Neuron (in vitro differentiated cells): ENCODE measurements at regions not wholly inside any gene's neighbourhood (a gene's known extent, or its start where the extent isn't known, plus 50 kb on each side); places are given as distances from the start of the nearest gene placed in this dataset.
"Not testable (repeated sequence)": the region's sequence is repeated elsewhere in the genome, so short reads cannot be mapped to it uniquely, and the experiment has no call there.

Experiments
- H2AFZ ChIP-seq: one replicate; pipeline ENCODE4 v1.6.1; 2013; ENCODE audit warnings: low read depth, mild to moderate bottlenecking, inconsistent platforms, low read length, moderate library complexity
- H3K27me3 ChIP-seq: one replicate; pipeline ENCODE4 v1.6.1; 2013; ENCODE audit warnings: low read length; ENCODE audit not compliant: insufficient read depth
- H3K36me3 ChIP-seq: one replicate; pipeline ENCODE4 v1.6.1; 2013; ENCODE audit warnings: low read length; ENCODE audit not compliant: insufficient read depth
- H3K4me1 ChIP-seq: one replicate; pipeline ENCODE4 v1.6.1; 2013; ENCODE audit warnings: low read length; ENCODE audit not compliant: insufficient read depth
- H3K4me3 ChIP-seq: 2 replicates; pipeline ENCODE4 v1.5.1; 2013; ENCODE audit warnings: mild to moderate bottlenecking, low read length, moderate library complexity
- H3K9me3 ChIP-seq: one replicate; pipeline ENCODE4 v1.6.1; 2013; ENCODE audit warnings: low read length

DNA sequence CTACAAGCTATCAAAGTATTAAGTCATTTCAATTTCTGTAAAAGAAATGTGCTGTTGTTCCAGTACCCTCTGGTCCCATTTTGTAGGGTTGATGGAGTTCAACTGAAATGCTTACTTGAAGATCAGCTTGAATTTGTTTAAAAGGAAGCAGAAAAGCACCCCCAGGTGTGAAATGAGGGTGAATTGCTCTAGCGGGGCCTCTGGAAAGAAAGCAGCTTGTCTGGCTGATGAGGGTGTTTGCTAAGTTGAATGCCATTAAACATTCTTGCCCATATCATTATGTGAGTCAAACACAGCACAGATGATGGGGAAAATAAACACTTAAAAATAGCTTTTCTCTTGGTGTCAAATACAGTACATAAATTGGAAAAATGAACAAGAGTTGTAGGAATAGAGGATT is 280.3 kb downstream of the RAB38 start:
- no peaks in the 10 kb centered on the region for H3K9me3 ChIP-seq
- H2AFZ ChIP-seq = no peak overlapping the region
- H3K4me1 ChIP-seq = no peaks in the 10 kb centered on the region
- H3K4me3 ChIP-seq = no peak overlapping the region
- H3K36me3 ChIP-seq = no peaks in the 10 kb centered on the region
- no peaks in the 10 kb centered on the region for H3K27me3 ChIP-seq

- H3K36me3 ChIP-seq = no peaks in the 10 kb centered on the region
- H3K9me3 ChIP-seq = no peaks in the 10 kb centered on the region
- no peak overlapping the region for H3K4me3 ChIP-seq
These were observed 283.0 kb downstream of the RAB38 start for GRCh38 chr11:87892291-87892690.

GRCh38 chr11:87889126-87889525 is 286.1 kb downstream of the RAB38 start:
- Histone ChIP-seq H3K27me3 (no peaks in the 10 kb centered on the region), H3K36me3 (no peaks in the 10 kb centered on the region), H3K4me3 (no peak overlapping the region), H2AFZ (no peak overlapping the region), H3K4me1 (no peaks in the 10 kb centered on the region), H3K9me3 (no peaks in the 10 kb centered on the region)

More at GRCh38 chr11:87892291-87892690, 283.0 kb downstream of the RAB38 start:
- Histone ChIP-seq H3K27me3 (no peaks in the 10 kb centered on the region), H2AFZ (no peak overlapping the region), H3K4me1 (no peaks in the 10 kb centered on the region)

- H2AFZ ChIP-seq, H3K4me3 ChIP-seq, H3K36me3 ChIP-seq, H3K4me1 ChIP-seq, H3K27me3 ChIP-seq, H3K9me3 ChIP-seq: not testable (repeated sequence)
These were observed 290.2 kb downstream of the RAB38 start for GRCh38 chr11:87885084-87885483.

DNA sequence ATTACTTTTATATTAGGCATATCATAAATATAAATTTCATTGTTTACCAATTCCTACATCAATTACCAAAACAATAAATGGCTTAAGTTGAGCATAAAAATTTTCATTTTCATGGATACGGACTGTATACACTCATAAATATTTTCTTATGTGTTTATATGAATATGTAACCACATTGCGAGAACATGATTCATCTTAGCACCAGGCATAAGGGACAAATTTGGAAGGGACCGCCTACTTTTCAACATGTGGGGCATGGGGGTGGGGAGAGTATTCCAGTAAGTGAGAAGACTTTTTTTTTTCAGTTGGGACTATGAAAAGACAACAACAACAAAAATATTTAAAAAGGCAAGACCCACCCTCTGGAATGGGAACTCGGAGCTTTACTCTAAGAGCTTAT is 296.1 kb downstream of the RAB38 start:
- Histone ChIP-seq H2AFZ (no peak overlapping the region), H3K36me3 (no peaks in the 10 kb centered on the region), H3K9me3 (no peaks in the 10 kb centered on the region), H3K27me3 (no peaks in the 10 kb centered on the region), H3K4me3 (no peak overlapping the region), H3K4me1 (no peaks in the 10 kb centered on the region)

- Histone ChIP-seq H2AFZ (no peak overlapping the region), H3K27me3 (no peaks in the 10 kb centered on the region), H3K36me3 (no peaks in the 10 kb centered on the region), H3K4me3 (no peak overlapping the region), H3K9me3 (no peaks in the 10 kb centered on the region), H3K4me1 (no peaks in the 10 kb centered on the region)
These were observed 296.8 kb downstream of the RAB38 start for GRCh38 chr11:87878373-87878825.

DNA sequence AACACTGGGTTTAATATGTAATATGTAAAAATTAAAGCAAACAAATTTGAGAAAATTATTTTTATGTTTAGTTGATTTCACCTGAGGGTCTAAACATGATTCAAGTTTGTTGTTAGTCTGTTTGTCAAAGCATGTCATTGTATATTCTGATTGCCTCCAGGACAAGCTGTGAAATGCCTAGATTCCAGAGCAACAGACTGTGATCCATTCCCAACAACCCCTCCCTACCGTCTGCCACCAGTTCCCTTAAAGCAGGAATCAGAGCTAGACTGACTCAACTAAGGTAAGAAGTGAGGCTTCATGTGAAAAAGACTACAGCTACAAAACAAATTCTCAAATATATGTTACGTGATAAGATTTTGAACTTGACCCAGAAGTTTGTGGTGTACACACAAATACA is 304.2 kb downstream of the RAB38 start:
- Histone ChIP-seq H3K27me3 (no peaks in the 10 kb centered on the region), H3K4me1 (no peaks in the 10 kb centered on the region), H3K9me3 (no peaks in the 10 kb centered on the region), H3K36me3 (no peaks in the 10 kb centered on the region), H2AFZ (no peak overlapping the region), H3K4me3 (no peak overlapping the region)

DNA sequence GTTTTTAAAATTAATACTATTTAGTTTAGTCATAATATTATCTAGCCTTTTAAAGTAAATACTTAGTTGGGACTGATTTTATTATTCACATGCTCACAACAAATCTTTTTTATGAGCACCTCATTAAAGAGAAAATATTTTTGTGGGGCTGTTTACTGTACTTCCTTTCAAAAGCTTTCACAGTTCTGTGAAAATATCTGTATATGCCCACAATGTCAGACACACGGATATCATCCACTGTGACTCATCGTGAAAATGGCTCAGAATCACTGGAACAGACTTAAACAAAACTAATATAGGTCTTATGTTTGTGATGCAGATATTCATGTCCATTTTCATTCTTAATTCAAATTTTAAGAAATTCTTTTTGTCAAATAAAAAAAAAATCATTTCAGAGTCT is 305.2 kb downstream of the RAB38 start:
- H3K27me3 ChIP-seq = no peaks in the 10 kb centered on the region

GRCh38 chr11:87866951-87867350 is 308.3 kb downstream of the RAB38 start:
- no peak overlapping the region for H3K4me3 ChIP-seq
- H3K36me3 ChIP-seq = no peaks in the 10 kb centered on the region
- no peaks in the 10 kb centered on the region for H3K4me1 ChIP-seq
- H3K27me3 ChIP-seq = no peaks in the 10 kb centered on the region
- H3K9me3 ChIP-seq = no peaks in the 10 kb centered on the region
- H2AFZ ChIP-seq = no peak overlapping the region

More for the DNA sequence above, 305.2 kb downstream of the RAB38 start:
- H3K4me1 ChIP-seq = no peaks in the 10 kb centered on the region
- no peak overlapping the region for H3K4me3 ChIP-seq
- no peak overlapping the region for H2AFZ ChIP-seq
- no peaks in the 10 kb centered on the region for H3K9me3 ChIP-seq
- no peaks in the 10 kb centered on the region for H3K36me3 ChIP-seq

DNA sequence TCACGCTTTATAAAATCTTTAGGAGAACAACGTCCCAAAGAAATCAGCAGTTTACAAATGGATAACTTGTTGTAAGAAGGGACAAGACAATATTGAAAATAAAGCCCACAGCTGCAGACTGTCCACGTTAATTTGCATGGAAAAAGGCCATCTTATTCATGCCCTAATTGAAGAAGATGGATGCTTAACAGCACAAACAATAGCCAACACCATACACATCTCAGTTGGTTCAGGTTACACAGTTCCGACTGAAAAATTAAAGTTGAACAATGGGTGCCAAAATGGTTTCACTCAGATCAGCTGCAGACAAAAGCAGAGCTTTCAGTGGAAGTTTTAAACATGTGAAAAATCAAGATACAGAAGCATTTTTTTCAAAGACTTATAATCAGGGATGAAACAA is 314.2 kb downstream of the RAB38 start:
- no peaks in the 10 kb centered on the region for H3K4me1 ChIP-seq

DNA sequence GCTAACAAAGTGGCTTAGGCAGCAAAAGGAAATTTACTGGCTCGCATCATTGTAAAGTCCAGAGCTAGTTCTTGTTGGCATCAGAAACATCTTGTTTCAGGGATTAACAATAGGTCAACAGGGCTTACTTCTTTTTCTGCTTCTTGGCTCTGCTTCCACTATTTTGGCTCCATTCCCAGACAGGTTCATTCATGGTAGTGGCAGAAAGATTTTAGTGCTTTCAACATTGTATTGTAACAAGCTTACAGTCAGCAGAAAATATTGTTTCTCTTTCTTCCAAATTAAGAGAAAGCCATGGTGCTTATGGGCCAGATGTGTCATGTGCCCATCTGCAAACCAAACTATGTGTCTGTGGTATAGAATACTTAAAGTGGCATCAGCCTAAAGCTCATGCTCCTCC is 315.6 kb downstream of the RAB38 start:
- Histone ChIP-seq H3K9me3 (no peaks in the 10 kb centered on the region), H3K27me3 (no peaks in the 10 kb centered on the region), H3K36me3 (no peaks in the 10 kb centered on the region), H3K4me1 (no peaks in the 10 kb centered on the region), H2AFZ (no peak overlapping the region), H3K4me3 (no peak overlapping the region)

More for the DNA sequence above, 314.2 kb downstream of the RAB38 start:
- H3K36me3 ChIP-seq = no peaks in the 10 kb centered on the region
- H3K27me3 ChIP-seq = no peaks in the 10 kb centered on the region
- H3K4me3 ChIP-seq = no peak overlapping the region
- no peak overlapping the region for H2AFZ ChIP-seq
- no peaks in the 10 kb centered on the region for H3K9me3 ChIP-seq

DNA sequence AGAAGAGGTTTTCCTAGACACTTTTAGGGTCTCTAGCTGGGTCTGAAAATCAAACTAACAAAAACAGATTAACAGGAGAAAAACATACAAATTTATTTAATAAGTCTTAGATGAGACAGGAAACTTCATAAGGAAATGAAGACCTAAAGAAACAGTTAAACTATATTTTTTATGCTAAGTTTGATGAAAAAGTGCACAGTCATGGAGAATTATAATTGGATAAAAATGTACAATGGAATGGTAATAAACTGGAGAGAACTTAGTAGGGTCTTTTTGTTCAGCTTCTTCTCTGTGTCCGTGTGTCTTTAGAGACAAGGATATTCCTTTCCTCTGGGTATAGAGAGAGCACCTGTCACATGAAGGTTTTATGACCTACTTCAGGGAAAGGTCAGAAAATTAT is 323.4 kb downstream of the RAB38 start:
- no peak overlapping the region for H2AFZ ChIP-seq
- H3K4me3 ChIP-seq = no peak overlapping the region
- no peaks in the 10 kb centered on the region for H3K4me1 ChIP-seq
- H3K9me3 ChIP-seq = no peaks in the 10 kb centered on the region
- no peaks in the 10 kb centered on the region for H3K36me3 ChIP-seq
- H3K27me3 ChIP-seq = no peaks in the 10 kb centered on the region

GRCh38 chr11:87851234-87851633 is 324.0 kb downstream of the RAB38 start:
- Histone ChIP-seq H3K27me3 (no peaks in the 10 kb centered on the region), H3K4me3 (no peak overlapping the region), H3K4me1 (no peaks in the 10 kb centered on the region), H3K36me3 (no peaks in the 10 kb centered on the region), H2AFZ (no peak overlapping the region), H3K9me3 (no peaks in the 10 kb centered on the region)

GRCh38 chr11:87849216-87849615 is 326.0 kb downstream of the RAB38 start:
- Histone ChIP-seq H3K4me1 (no peaks in the 10 kb centered on the region), H3K9me3 (no peaks in the 10 kb centered on the region), H2AFZ (no peak overlapping the region), H3K36me3 (no peaks in the 10 kb centered on the region), H3K4me3 (no peak overlapping the region), H3K27me3 (no peaks in the 10 kb centered on the region)
